H9 (cell line): ENCODE measurements at regions not wholly inside any gene's neighbourhood (a gene's known extent, or its start where the extent isn't known, plus 50 kb on each side); places are given as distances from the start of the nearest gene placed in this dataset.

Source experiments
- DNase-seq: peaks from one replicate; pipeline ENCODE4 v3.0.0-alpha.2; 2017
- H2AFZ ChIP-seq: one replicate; pipeline ENCODE4 v1.6.1; 2013; ENCODE audit warnings: mild to moderate bottlenecking, low read length, control low read depth, moderate library complexity
- H2AK5ac ChIP-seq: 2 replicates; pipeline ENCODE4 v1.6.1; 2013; ENCODE audit warnings: low read length, control low read depth, mixed read lengths; ENCODE audit not compliant: insufficient read length
- H2BK120ac ChIP-seq: one replicate; pipeline ENCODE4 v1.6.1; 2013; ENCODE audit warnings: low read depth, mild to moderate bottlenecking, low read length, control low read depth, inconsistent platforms; ENCODE audit not compliant: poor library complexity, severe bottlenecking
- H2BK12ac ChIP-seq: 2 replicates; pipeline ENCODE4 v1.6.1; 2013; ENCODE audit warnings: low read length, control low read depth, mixed read lengths, low read depth; ENCODE audit not compliant: insufficient read length
- H2BK15ac ChIP-seq: 2 replicates; pipeline ENCODE4 v1.6.1; 2013; ENCODE audit warnings: low read depth, low read length, control low read depth
- H2BK20ac ChIP-seq: one replicate; pipeline ENCODE4 v1.6.1; 2013; ENCODE audit warnings: low read depth, mild to moderate bottlenecking, low read length, control low read depth, inconsistent platforms; ENCODE audit not compliant: poor library complexity, severe bottlenecking
- H2BK5ac ChIP-seq: 2 replicates; pipeline ENCODE4 v1.6.1; 2013; ENCODE audit warnings: low read length, control low read depth, mixed read lengths; ENCODE audit not compliant: insufficient read length
- H3K14ac ChIP-seq: 2 replicates; pipeline ENCODE4 v1.6.1; 2013; ENCODE audit warnings: low read length, control low read depth; ENCODE audit not compliant: insufficient read depth
- H3K18ac ChIP-seq: 2 replicates; pipeline ENCODE4 v1.6.1; 2013; ENCODE audit warnings: low read depth, mild to moderate bottlenecking, mixed read lengths, low read length, control low read depth; ENCODE audit not compliant: insufficient read length
- H3K23ac ChIP-seq: 2 replicates; pipeline ENCODE4 v1.6.1; 2013; ENCODE audit warnings: low read length, control low read depth, mixed read lengths, low read depth; ENCODE audit not compliant: insufficient read length
- H3K23me2 ChIP-seq: 2 replicates; pipeline ENCODE4 v1.6.1; 2013; ENCODE audit warnings: low read depth, mild to moderate bottlenecking, mixed read lengths, low read length, control low read depth; ENCODE audit not compliant: insufficient read length, poor library complexity, severe bottlenecking
- H3K27ac ChIP-seq: 2 replicates; pipeline ENCODE4 v1.5.1; 2013; ENCODE audit warnings: low read length, control low read depth, mixed read lengths, low read depth; ENCODE audit not compliant: insufficient read length
- H3K27me3 ChIP-seq: 2 replicates; pipeline ENCODE4 v1.6.1; 2013; ENCODE audit warnings: low read length, control low read depth, inconsistent platforms; ENCODE audit not compliant: insufficient read depth
- H3K4ac ChIP-seq: 2 replicates; pipeline ENCODE4 v1.6.1; 2013; ENCODE audit warnings: low read depth, mild to moderate bottlenecking, control low read depth, inconsistent platforms, low read length, moderate library complexity
- H3K4me1 ChIP-seq: 2 replicates; pipeline ENCODE4 v1.6.1; 2013; ENCODE audit warnings: low read length, control low read depth, inconsistent platforms; ENCODE audit not compliant: insufficient read depth
- H3K4me2 ChIP-seq: 2 replicates; pipeline ENCODE4 v1.6.1; 2013; ENCODE audit warnings: low read length, control low read depth, mixed read lengths; ENCODE audit not compliant: insufficient read length, insufficient read depth
- H3K56ac ChIP-seq: 2 replicates; pipeline ENCODE4 v1.6.1; 2013; ENCODE audit warnings: low read depth, mild to moderate bottlenecking, mixed read lengths, low read length, control low read depth; ENCODE audit not compliant: insufficient read length
- H3K79me1 ChIP-seq: 2 replicates; pipeline ENCODE4 v1.6.1; 2013; ENCODE audit warnings: low read depth, mild to moderate bottlenecking, moderate library complexity, low read length, control low read depth, inconsistent platforms; ENCODE audit not compliant: insufficient read depth, poor library complexity, severe bottlenecking
- H3K79me2 ChIP-seq: 2 replicates; pipeline ENCODE4 v1.6.1; 2013; ENCODE audit warnings: low read length, control low read depth, inconsistent platforms; ENCODE audit not compliant: insufficient read depth
- H3K9ac ChIP-seq: 2 replicates; pipeline ENCODE4 v1.6.1; 2013; ENCODE audit warnings: low read length, control low read depth, mixed read lengths; ENCODE audit not compliant: insufficient read length; ENCODE audit errors: extremely low read depth
- H3K9me3 ChIP-seq: one replicate; pipeline ENCODE4 v1.6.1; 2013; ENCODE audit warnings: low read depth, low read length, inconsistent platforms; ENCODE audit not compliant: control insufficient read depth
- H3T11ph ChIP-seq: one replicate; pipeline ENCODE4 v1.6.1; 2013; ENCODE audit warnings: mild to moderate bottlenecking, low read length, control low read depth, inconsistent platforms
- H4K20me1 ChIP-seq: one replicate; pipeline ENCODE4 v1.6.1; 2013; ENCODE audit not compliant: control insufficient read depth, insufficient read length, insufficient read depth
- H4K5ac ChIP-seq: 2 replicates; pipeline ENCODE4 v1.6.1; 2013; ENCODE audit warnings: low read depth, mild to moderate bottlenecking, mixed read lengths, low read length, control low read depth; ENCODE audit not compliant: insufficient read length
- H4K8ac ChIP-seq: replicated peaks from 2 replicates; pipeline ENCODE4 v1.6.1; 2013; ENCODE audit warnings: low read length, control low read depth, mixed read lengths, low read depth; ENCODE audit not compliant: insufficient read length
- H4K91ac ChIP-seq: 2 replicates; pipeline ENCODE4 v1.6.1; 2013; ENCODE audit warnings: low read depth, mild to moderate bottlenecking, moderate library complexity, mixed read lengths, low read length, control low read depth; ENCODE audit not compliant: insufficient read length
- H3K27ac Mint-ChIP-seq, 3 experiments: 2 replicates in 2 of 3; 3 replicates in 1 of 3; pipeline ENCODE4 v1.8.0; 2020 to 2021; ENCODE audit warnings: mixed read lengths in 3 of 3, mild to moderate bottlenecking in 1 of 3, moderate library complexity in 1 of 3
- H3K27me3 Mint-ChIP-seq: 2 replicates; pipeline ENCODE4 v1.8.0; 2021; ENCODE audit warnings: low read depth, mild to moderate bottlenecking, moderate library complexity, mixed read lengths
- H3K36me3 Mint-ChIP-seq, 3 experiments: 2 replicates in 2 of 3; 3 replicates in 1 of 3; pipeline ENCODE4 v1.8.0; 2020 to 2021; ENCODE audit warnings: low read depth in 3 of 3, mixed read lengths in 3 of 3; ENCODE audit not compliant: insufficient read depth in 1 of 3
- H3K4me1 Mint-ChIP-seq, 2 experiments: 2 replicates each; pipeline ENCODE4 v1.8.0; 2020; ENCODE audit warnings: mixed read lengths in 2 of 2
- H3K4me3 Mint-ChIP-seq, 2 experiments: 2 replicates in 1 of 2; 3 replicates in 1 of 2; pipeline ENCODE4 v1.8.0; 2020 to 2021; ENCODE audit warnings: mild to moderate bottlenecking in 2 of 2, mixed read lengths in 2 of 2, moderate library complexity in 1 of 2
- H3K9me3 Mint-ChIP-seq, 2 experiments: 2 replicates in 1 of 2; 3 replicates in 1 of 2; pipeline ENCODE4 v1.8.0; 2020; ENCODE audit warnings: mild to moderate bottlenecking in 2 of 2, mixed read lengths in 2 of 2, moderate library complexity in 1 of 2
- whole genome bisulfite sequencing: extraction: QIAGEN DNeasy Blood & Tissue Kit; methylation state at CpG from one replicate; pipeline ENCODE4 v1.1.7; 2013; ENCODE audit warnings: missing lambda C conversion rate, low lambda C conversion rate, mixed read lengths; ENCODE audit not compliant: insufficient read length; ENCODE audit errors: extremely low coverage; 5-methylcytosine and 5-hydroxymethylcytosine counted together
- TF ChIP-seq, protein P1 (sequence below): fragments of 200-600 bp; sonication (generic); conservative IDR thresholded peaks from 3 replicates; pipeline ENCODE4 v1.8.0; 2021; ENCODE audit warnings: antibody characterized with exemption, mild to moderate bottlenecking

DNA sequence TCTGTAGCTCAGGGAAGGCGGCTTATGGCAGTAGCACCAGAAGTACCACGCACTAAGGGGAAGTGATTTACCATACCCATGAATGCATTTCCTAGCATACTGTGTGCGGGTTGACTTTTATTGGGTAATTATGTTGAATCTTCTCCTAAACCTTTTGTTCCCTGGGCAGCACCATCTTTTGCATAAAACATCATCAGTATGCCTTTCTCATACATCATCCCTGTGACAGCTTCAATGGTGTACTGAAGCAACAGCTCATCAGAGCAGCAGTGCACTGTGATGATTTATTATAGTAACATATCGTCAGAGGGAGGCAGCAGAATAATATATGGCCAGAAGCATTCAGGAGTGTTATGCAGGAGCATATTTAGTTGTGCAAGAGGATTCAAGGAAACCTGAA, 204.9 kb downstream of the CDH7 start:
- no peaks in the 10 kb centered on the region; the same call in 1 of the 2 replicates for H3K27me3 Mint-ChIP-seq
- TF ChIP-seq, protein P1, sequence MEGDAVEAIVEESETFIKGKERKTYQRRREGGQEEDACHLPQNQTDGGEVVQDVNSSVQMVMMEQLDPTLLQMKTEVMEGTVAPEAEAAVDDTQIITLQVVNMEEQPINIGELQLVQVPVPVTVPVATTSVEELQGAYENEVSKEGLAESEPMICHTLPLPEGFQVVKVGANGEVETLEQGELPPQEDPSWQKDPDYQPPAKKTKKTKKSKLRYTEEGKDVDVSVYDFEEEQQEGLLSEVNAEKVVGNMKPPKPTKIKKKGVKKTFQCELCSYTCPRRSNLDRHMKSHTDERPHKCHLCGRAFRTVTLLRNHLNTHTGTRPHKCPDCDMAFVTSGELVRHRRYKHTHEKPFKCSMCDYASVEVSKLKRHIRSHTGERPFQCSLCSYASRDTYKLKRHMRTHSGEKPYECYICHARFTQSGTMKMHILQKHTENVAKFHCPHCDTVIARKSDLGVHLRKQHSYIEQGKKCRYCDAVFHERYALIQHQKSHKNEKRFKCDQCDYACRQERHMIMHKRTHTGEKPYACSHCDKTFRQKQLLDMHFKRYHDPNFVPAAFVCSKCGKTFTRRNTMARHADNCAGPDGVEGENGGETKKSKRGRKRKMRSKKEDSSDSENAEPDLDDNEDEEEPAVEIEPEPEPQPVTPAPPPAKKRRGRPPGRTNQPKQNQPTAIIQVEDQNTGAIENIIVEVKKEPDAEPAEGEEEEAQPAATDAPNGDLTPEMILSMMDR: no peak

More for the DNA sequence above, 204.9 kb downstream of the CDH7 start:
- DNase-seq: no peak
- Histone ChIP-seq H2BK120ac (no peak overlapping the region), H3K9me3 (no peaks in the 10 kb centered on the region), H3K23me2 (no peaks in the 10 kb centered on the region), H3T11ph (no peak overlapping the region), H3K79me2 (no peaks in the 10 kb centered on the region), H2AK5ac (no peak overlapping the region), H3K4me2 (no peak overlapping the region), H3K79me1 (no peaks in the 10 kb centered on the region), H4K91ac (no peak overlapping the region), H3K27ac (no peak overlapping the region), H3K18ac (no peak overlapping the region), H4K20me1 (no peaks in the 10 kb centered on the region), H2BK15ac (no peak overlapping the region), H2BK5ac (no peak overlapping the region), H3K9ac (no peak overlapping the region), H3K14ac (no peak overlapping the region), H2AFZ (no peak overlapping the region), H3K56ac (no peak overlapping the region), H3K23ac (no peak overlapping the region), H2BK20ac (no peak overlapping the region), H4K8ac (no peak overlapping the region), H3K4me1 (no peaks in the 10 kb centered on the region), H2BK12ac (no peak overlapping the region), H3K27me3 (no peaks in the 10 kb centered on the region), H4K5ac (no peak overlapping the region), H3K4ac (no peak overlapping the region)
- H3K4me3 Mint-ChIP-seq: no peak overlapping the region
- H3K4me1 Mint-ChIP-seq: no peaks in the 10 kb centered on the region
- H3K9me3 Mint-ChIP-seq: peaks cover 0 to 2% of the 10 kb centered on the region in 2 experiments; a peak in 1 of 5 replicates
- no peaks in the 10 kb centered on the region for H3K36me3 Mint-ChIP-seq
- H3K27ac Mint-ChIP-seq: no peak overlapping the region
- WGBS: no CpG with 5 or more reads among the region's 4 CpGs
